ENCODE measurements at regions not wholly inside any gene's neighbourhood (a gene's known extent, or its start where the extent isn't known, plus 50 kb on each side); places are given as distances from the start of the nearest gene placed in this dataset.
"Not testable (repeated sequence)": the region's sequence is repeated elsewhere in the genome, so short reads cannot be mapped to it uniquely, and the experiment has no call there.

DNA sequence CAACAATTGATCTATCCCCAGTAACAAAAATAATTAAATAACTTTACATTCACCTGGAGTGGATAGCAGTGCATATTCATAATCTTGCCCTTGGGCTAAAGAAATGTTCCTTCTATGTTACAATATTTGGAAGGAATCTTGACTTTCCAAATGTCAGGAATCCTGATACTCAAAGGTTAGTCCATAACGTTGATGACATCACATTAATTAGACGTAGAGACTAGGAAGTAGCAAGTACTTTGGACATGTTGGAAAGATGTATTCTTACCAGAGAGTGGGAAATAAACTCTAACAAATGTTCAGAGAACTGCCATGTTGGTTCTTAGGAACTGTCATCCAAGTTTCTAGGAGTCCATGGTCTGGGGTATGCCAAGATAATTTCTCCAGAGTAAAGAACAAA lies 70.6 kb upstream of the SLC25A36 start:
- H3K36me3 Mint-ChIP-seq (ENCODE audit: insufficient read depth): no peaks in the 10 kb centered on the region
- no peak for ATAC-seq
- no peaks in the 10 kb centered on the region for H3K9me3 Mint-ChIP-seq
- peaks cover 14% of the 10 kb centered on the region for H3K27me3 Mint-ChIP-seq (ENCODE audit: low read depth)
- no peaks in the 10 kb centered on the region for H3K4me1 Mint-ChIP-seq (ENCODE audit: low read depth)
- H3K4me3 Mint-ChIP-seq: no peak overlapping the region
- no peak for DNase-seq

DNA sequence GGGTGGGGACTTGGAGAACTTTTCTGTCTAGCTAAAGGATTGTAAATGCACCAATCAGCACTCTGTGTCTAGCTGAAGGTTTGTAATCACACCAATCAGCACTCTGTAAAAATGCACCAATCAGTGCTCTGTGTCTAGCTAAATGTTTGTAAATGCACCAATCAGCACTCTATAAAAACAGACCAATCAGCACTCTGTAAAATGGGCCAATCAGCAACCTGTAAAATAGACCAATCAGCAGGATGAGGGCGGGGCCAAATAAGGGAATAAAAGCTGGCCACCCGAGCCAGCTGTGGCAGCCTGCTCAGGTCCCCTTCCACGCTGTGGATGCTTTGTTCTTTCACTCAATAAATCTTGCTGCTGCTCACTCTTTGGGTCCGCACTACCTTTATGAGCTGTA lies 69.5 kb upstream of the SLC25A36 start:
- H3K4me1 Mint-ChIP-seq (ENCODE audit: low read depth); ATAC-seq; DNase-seq; H3K4me3 Mint-ChIP-seq; H3K36me3 Mint-ChIP-seq (ENCODE audit: insufficient read depth); H3K9me3 Mint-ChIP-seq: not testable (repeated sequence)
- H3K27me3 Mint-ChIP-seq (ENCODE audit: low read depth): peaks cover 17% of the 10 kb centered on the region

DNA sequence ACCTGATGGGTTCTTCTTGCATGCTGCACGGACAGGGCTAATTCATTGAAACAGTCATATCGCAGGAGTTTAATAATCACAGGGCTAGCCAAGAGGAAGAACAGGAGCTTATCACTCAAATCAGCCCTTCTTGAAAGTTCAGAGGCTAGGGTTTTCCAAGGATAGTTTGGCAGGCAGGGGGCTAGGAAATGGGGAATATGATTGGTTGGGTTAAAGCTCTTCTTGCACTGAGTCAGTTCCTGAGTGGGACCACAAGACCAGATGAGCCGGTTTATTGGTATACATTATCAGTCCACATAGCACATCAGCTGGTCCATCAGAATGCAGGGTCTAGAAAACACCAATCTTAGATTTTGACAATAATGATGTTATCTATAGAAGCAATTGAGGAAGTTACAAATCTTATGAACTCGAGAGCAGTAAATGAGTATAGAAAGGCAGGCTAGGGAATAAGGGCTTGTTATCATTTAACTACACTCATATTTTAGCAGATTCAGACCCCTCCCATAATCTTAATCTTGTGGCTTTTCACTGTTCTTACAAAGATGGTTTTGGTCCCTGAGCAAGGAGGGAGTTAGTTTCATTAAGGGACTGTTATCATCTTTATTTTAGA lies 58.1 kb upstream of the SLC25A36 start:
- Mint-ChIP-seq H3K4me1 (ENCODE audit: low read depth) (no peaks in the 10 kb centered on the region), H3K9me3 (no peaks in the 10 kb centered on the region), H3K36me3 (ENCODE audit: insufficient read depth) (no peaks in the 10 kb centered on the region), H3K27me3 (ENCODE audit: low read depth) (peaks cover 21% of the 10 kb centered on the region), H3K4me3 (no peak overlapping the region)
- ATAC-seq (no peak), DNase-seq (no peak)

DNA sequence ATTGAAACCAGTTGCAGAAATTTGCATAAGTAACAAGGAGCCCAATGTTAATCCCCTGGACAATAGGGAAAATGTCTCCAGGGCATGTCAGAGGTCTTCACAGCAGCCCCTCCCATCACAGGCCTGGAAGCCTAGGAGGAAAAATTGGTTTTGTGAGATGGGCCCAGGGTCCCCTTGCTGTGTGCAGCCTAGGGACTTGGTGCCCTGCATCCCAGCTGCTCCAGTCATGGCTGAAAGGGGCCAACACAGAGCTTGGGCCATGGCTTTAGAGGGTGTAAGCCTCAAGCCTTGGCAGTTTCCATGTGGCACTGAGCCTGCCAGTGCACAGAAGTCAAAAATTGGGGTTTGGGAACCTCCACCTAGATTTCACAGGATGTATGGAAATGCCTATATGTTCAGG lies 55.9 kb upstream of the SLC25A36 start:
- not testable (repeated sequence) for H3K36me3 Mint-ChIP-seq (ENCODE audit: insufficient read depth); H3K4me3 Mint-ChIP-seq; H3K4me1 Mint-ChIP-seq (ENCODE audit: low read depth); DNase-seq; H3K27me3 Mint-ChIP-seq (ENCODE audit: low read depth); H3K9me3 Mint-ChIP-seq; ATAC-seq
